ENCODE measurements at regions not wholly inside any gene's neighbourhood (a gene's known extent, or its start where the extent isn't known, plus 50 kb on each side); places are given as distances from the start of the nearest gene placed in this dataset.

GRCh38 chr21:27564684-27565301, 597.9 kb upstream of the ADAMTS5 start:
- Histone ChIP-seq H3K9me1 (ENCODE audit: control insufficient read depth, extremely low read depth, insufficient read depth, low read length) (no peaks in the 10 kb centered on the region), H3K27me3 (ENCODE audit: control insufficient read depth, extremely low read depth, insufficient read depth, low read length) (no peaks in the 10 kb centered on the region), H4K20me1 (ENCODE audit: control insufficient read depth, extremely low read depth, insufficient read depth, low read length) (no peaks in the 10 kb centered on the region), H3K79me2 (ENCODE audit: control insufficient read depth, insufficient read depth, low read length) (no peaks in the 10 kb centered on the region), H3K4me2 (ENCODE audit: control insufficient read depth, extremely low read depth, insufficient read depth, low read depth, low read length) (no peak overlapping the region), H3K9me3 (ENCODE audit: control insufficient read depth, low read depth, low read length) (no peaks in the 10 kb centered on the region), H3K4me1 (ENCODE audit: control insufficient read depth, extremely low read depth, insufficient read depth, low read length) (peaks cover 22% of the 10 kb centered on the region), H3K9ac (ENCODE audit: control insufficient read depth, extremely low read depth, insufficient read depth, low read length) (no peak overlapping the region), H3K4me3 (ENCODE audit: control insufficient read depth in 2 of 3, extremely low read depth in 1 of 3, insufficient read depth in 2 of 3, low read depth in 1 of 3, low read length in 3 of 3) (no peak overlapping the region), H3K27ac (ENCODE audit: control insufficient read depth, insufficient read depth, low read length) (no peak overlapping the region), H2AFZ (ENCODE audit: control insufficient read depth, low read length) (no peak overlapping the region), H3K36me3 (ENCODE audit: control insufficient read depth in 2 of 2, extremely low read depth in 1 of 2, insufficient read depth in 2 of 2, low read length in 2 of 2) (no peaks in the 10 kb centered on the region)
- DNase-seq (ENCODE audit: low read depth, low spot score) (no peak), FAIRE-seq (peak; percentile 75)
- dilution Hi-C loops (cut with MboI; ENCODE audit: extremely low pct_ligation_motif_present, low sequenced_read_pairs): no loop called here
- TF ChIP-seq, protein P1, sequence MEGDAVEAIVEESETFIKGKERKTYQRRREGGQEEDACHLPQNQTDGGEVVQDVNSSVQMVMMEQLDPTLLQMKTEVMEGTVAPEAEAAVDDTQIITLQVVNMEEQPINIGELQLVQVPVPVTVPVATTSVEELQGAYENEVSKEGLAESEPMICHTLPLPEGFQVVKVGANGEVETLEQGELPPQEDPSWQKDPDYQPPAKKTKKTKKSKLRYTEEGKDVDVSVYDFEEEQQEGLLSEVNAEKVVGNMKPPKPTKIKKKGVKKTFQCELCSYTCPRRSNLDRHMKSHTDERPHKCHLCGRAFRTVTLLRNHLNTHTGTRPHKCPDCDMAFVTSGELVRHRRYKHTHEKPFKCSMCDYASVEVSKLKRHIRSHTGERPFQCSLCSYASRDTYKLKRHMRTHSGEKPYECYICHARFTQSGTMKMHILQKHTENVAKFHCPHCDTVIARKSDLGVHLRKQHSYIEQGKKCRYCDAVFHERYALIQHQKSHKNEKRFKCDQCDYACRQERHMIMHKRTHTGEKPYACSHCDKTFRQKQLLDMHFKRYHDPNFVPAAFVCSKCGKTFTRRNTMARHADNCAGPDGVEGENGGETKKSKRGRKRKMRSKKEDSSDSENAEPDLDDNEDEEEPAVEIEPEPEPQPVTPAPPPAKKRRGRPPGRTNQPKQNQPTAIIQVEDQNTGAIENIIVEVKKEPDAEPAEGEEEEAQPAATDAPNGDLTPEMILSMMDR (optimal IDR thresholded peaks at IDR 0.05 in 1 of 3, IDR thresholded peaks at IDR 0.05 in 1 of 3, conservative IDR thresholded peaks at IDR 0.05 in 1 of 3; ENCODE audit: extremely low read depth in 1 of 3, insufficient read depth in 2 of 3, low read length in 3 of 3): peak; percentile 66 to 69 (median 68)
- TF ChIP-seq EZH2 (IDR thresholded peaks at IDR 0.05; ENCODE audit: low read length): no peak

GRCh38 chr21:27562303-27562702, 595.4 kb upstream of the ADAMTS5 start:
- no peaks in the 10 kb centered on the region for H3K9me3 ChIP-seq (ENCODE audit: control insufficient read depth, low read depth, low read length)

More at GRCh38 chr21:27562303-27562702, 595.4 kb upstream of the ADAMTS5 start:
- H3K9ac ChIP-seq (ENCODE audit: control insufficient read depth, extremely low read depth, insufficient read depth, low read length): no peak overlapping the region
- H3K36me3 ChIP-seq (ENCODE audit: control insufficient read depth in 2 of 2, extremely low read depth in 1 of 2, insufficient read depth in 2 of 2, low read length in 2 of 2): no peaks in the 10 kb centered on the region
- no peaks in the 10 kb centered on the region for H3K79me2 ChIP-seq (ENCODE audit: control insufficient read depth, insufficient read depth, low read length)
- dilution Hi-C loops (cut with MboI; ENCODE audit: extremely low pct_ligation_motif_present, low sequenced_read_pairs): no loop called here
- no peak overlapping the region for H2AFZ ChIP-seq (ENCODE audit: control insufficient read depth, low read length)
- H3K4me3 ChIP-seq (ENCODE audit: control insufficient read depth in 2 of 3, extremely low read depth in 1 of 3, insufficient read depth in 2 of 3, low read depth in 1 of 3, low read length in 3 of 3): no peak overlapping the region
- H3K4me2 ChIP-seq (ENCODE audit: control insufficient read depth, extremely low read depth, insufficient read depth, low read depth, low read length): no peak overlapping the region
- DNase-seq (ENCODE audit: low read depth, low spot score): no peak
- no peaks in the 10 kb centered on the region for H3K27me3 ChIP-seq (ENCODE audit: control insufficient read depth, extremely low read depth, insufficient read depth, low read length)
- no peaks in the 10 kb centered on the region for H4K20me1 ChIP-seq (ENCODE audit: control insufficient read depth, extremely low read depth, insufficient read depth, low read length)
- H3K4me1 ChIP-seq (ENCODE audit: control insufficient read depth, extremely low read depth, insufficient read depth, low read length): peaks cover 15% of the 10 kb centered on the region
- H3K9me1 ChIP-seq (ENCODE audit: control insufficient read depth, extremely low read depth, insufficient read depth, low read length): no peaks in the 10 kb centered on the region
- no peak for FAIRE-seq
- no peak for TF ChIP-seq EZH2 (IDR thresholded peaks at IDR 0.05; ENCODE audit: low read length)
- TF ChIP-seq, protein P1 (optimal IDR thresholded peaks at IDR 0.05 in 1 of 3, IDR thresholded peaks at IDR 0.05 in 1 of 3, conservative IDR thresholded peaks at IDR 0.05 in 1 of 3; ENCODE audit: extremely low read depth in 1 of 3, insufficient read depth in 2 of 3, low read length in 3 of 3): no peak
- no peak overlapping the region for H3K27ac ChIP-seq (ENCODE audit: control insufficient read depth, insufficient read depth, low read length)
